ENCODE measurements at regions not wholly inside any gene's neighbourhood (a gene's known extent, or its start where the extent isn't known, plus 50 kb on each side); places are given as distances from the start of the nearest gene placed in this dataset.

DNA sequence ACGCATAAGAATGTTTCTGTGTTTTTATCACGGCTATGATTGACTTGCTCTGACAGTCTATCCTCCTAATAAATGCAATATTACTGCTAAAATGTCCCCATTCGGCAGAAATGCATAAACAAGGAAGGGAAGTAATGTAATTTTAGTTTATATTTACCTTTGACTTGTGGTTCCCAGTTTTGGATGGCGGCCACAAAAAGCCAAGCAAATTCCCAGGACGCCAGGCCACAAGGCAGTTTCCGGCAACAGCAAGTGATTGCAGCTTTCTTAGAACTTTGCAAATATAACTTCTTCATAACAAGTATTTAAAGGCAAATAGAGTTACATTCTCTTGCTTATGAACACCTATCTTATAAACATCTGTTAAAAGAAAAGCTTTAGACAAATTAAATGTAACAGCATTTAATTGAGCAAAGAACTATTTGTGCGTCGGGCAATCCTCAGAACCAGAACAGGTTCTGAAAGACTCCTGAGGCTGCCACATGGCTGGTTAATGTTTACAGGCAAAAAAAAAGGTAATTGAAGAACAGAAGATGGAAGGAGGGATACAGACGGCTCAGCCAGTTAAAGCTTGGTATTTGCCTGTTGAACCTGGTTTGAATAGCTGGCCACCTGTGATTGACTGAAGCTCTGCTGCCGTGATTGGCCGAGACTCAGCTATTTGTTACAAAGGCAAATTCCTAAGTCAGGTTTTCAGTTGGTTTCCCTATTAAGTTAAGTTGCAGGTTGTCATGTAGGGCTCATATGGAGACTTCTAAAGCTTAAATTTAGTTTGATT is 80.8 kb downstream of the C21orf91 start:
- FAIRE-seq, result no peak
- no peak for TF ChIP-seq CTCF (IDR thresholded peaks at IDR 0.05; ENCODE audit: insufficient read depth, missing control alignments)
- DNase-seq (ENCODE audit: insufficient read length, low spot score), result no peak

DNA sequence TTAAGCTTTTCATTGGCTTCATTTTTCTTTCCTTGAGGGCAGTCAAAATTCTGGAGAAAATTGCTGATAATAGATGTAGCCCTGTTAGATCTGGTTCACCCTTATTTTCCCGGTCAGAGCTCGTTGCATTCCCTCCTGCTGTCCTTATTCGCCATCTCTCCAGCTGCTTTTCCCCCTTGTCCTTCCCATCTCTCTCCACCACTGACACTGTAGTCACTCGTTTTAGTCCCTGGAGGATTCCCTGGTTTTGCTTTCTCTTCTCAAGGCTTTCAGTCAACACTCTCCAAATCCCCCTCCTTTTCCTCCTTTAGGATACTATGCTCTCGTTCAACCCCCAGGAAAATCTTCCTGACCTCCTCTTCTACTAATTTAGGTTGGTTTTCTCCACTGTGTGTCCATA is 83.1 kb downstream of the C21orf91 start:
- TF ChIP-seq CTCF (IDR thresholded peaks at IDR 0.05; ENCODE audit: insufficient read depth, missing control alignments), result no peak
- FAIRE-seq, result no peak

DNA sequence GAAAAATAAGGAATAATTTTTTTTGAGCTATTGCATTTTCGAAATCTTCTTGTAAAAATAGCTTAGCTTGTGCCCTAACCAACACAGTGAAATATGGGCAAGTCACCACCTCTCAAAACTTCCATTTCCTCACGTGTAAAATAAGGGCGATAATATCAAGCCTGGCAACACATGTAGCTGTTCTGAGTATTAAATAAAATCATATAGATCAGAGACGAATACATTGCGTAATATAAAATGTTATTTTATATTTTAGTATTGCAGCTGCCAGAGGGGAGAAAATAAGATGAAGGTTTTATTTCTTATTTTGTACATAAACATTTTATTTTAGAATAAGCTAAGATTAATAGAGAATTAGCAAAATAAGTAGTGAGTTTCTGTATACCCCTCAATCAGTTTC is 85.9 kb downstream of the C21orf91 start:
- FAIRE-seq, result no peak
- no peak for TF ChIP-seq CTCF (IDR thresholded peaks at IDR 0.05; ENCODE audit: insufficient read depth, missing control alignments)
- no peak for DNase-seq (ENCODE audit: insufficient read length, low spot score)

More for the DNA sequence above, 83.1 kb downstream of the C21orf91 start:
- DNase-seq (ENCODE audit: insufficient read length, low spot score), result no peak

GRCh38 chr21:17732306-17732705 is 86.8 kb downstream of the C21orf91 start:
- DNase-seq (ENCODE audit: insufficient read length, low spot score), result no peak
- TF ChIP-seq CTCF (IDR thresholded peaks at IDR 0.05; ENCODE audit: insufficient read depth, missing control alignments), result no peak
- no peak for FAIRE-seq

DNA sequence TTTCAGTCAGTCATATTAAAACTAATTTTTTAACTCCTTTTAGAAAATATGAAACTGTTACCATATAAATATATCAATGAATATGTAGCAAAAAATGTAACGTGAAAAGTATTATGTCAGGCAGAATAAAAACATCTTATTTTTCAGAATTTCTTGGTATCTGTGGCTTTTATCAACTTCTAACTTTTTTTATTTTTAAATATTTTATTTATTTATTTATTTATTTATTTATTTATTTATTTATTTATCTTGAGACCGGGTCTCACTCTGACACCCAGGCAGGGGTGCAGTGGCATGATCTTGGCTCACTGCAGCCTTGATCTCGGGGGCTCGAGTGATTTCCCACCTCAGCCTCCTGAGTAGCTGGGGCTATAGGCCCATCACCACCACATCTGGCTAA is 87.6 kb downstream of the C21orf91 start:
- DNase-seq (ENCODE audit: insufficient read length, low spot score), result no peak
- no peak for TF ChIP-seq CTCF (IDR thresholded peaks at IDR 0.05; ENCODE audit: insufficient read depth, missing control alignments)
- no peak for FAIRE-seq

GRCh38 chr21:17730782-17731181 is 88.4 kb downstream of the C21orf91 start:
- no peak for DNase-seq (ENCODE audit: insufficient read length, low spot score)
- no peak for FAIRE-seq
- TF ChIP-seq CTCF (IDR thresholded peaks at IDR 0.05; ENCODE audit: insufficient read depth, missing control alignments), result no peak

DNA sequence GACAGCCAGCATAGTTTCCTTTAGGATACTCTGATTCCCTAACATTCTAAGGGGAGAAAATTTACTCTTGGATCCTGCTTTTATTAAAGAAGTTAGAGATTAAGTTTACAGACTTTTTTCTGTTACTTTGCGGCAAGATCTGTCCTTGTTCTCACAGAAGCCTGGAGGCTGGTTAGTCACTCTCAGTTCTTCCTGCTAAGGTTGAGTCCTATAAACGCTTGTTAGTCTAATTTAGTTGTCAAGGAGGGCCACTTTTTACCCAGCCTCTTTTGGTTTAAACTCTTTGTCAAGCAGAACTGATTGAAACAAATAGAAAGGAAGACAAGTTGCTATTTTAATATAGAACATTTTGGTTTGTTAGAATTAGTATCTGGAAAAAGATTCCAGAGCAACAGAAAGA is 89.7 kb downstream of the C21orf91 start:
- FAIRE-seq (no peak), DNase-seq (ENCODE audit: insufficient read length, low spot score) (no peak)
- TF ChIP-seq CTCF (IDR thresholded peaks at IDR 0.05; ENCODE audit: insufficient read depth, missing control alignments), result no peak
